ENCODE measurements at regions not wholly inside any gene's neighbourhood (a gene's known extent, or its start where the extent isn't known, plus 50 kb on each side); places are given as distances from the start of the nearest gene placed in this dataset.

DNA sequence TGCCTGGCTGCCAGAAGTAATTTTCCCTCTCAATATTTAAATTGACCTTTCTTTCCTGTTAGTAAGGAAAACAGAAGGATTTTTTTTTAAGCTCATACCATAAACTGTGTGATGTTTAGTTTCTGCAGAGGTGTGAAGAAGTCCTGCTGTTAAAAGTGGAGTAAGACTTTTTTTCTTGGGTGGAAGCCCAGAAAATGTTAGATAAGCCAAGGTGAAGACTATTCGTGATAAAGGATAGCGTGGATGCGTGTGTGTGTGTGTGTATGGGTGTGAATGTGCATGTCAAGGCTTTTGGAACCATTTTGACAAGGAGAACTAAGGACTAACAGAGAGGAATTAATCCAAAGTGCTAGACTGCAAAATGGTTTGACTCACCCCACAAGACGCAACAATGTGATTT is 152.9 kb upstream of the SEL1L start:
- TF ChIP-seq CTCF (IDR thresholded peaks at IDR 0.05) (no peak), ZFX (IDR thresholded peaks at IDR 0.05; ENCODE audit: borderline replicate concordance) (no peak)

Data from 22Rv1 (cell line).